ENCODE measurements at regions not wholly inside any gene's neighbourhood (a gene's known extent, or its start where the extent isn't known, plus 50 kb on each side); places are given as distances from the start of the nearest gene placed in this dataset.

GRCh38 chr2:2764739-2765138 is 433.7 kb upstream of the MYT1L start:
- H3K4me1 ChIP-seq (ENCODE audit: control insufficient read depth, insufficient read depth, low read length): no peaks in the 10 kb centered on the region
- Mint-ChIP-seq H3K27me3 (ENCODE audit: low read depth in 2 of 2) (no peaks in the 10 kb centered on the region), H3K4me1 (no peaks in the 10 kb centered on the region), H3K4me3 (no peak overlapping the region), H3K27ac (no peak overlapping the region), H3K36me3 (no peaks in the 10 kb centered on the region), H3K9me3 (no peaks in the 10 kb centered on the region)
- TF ChIP-seq, protein P1, sequence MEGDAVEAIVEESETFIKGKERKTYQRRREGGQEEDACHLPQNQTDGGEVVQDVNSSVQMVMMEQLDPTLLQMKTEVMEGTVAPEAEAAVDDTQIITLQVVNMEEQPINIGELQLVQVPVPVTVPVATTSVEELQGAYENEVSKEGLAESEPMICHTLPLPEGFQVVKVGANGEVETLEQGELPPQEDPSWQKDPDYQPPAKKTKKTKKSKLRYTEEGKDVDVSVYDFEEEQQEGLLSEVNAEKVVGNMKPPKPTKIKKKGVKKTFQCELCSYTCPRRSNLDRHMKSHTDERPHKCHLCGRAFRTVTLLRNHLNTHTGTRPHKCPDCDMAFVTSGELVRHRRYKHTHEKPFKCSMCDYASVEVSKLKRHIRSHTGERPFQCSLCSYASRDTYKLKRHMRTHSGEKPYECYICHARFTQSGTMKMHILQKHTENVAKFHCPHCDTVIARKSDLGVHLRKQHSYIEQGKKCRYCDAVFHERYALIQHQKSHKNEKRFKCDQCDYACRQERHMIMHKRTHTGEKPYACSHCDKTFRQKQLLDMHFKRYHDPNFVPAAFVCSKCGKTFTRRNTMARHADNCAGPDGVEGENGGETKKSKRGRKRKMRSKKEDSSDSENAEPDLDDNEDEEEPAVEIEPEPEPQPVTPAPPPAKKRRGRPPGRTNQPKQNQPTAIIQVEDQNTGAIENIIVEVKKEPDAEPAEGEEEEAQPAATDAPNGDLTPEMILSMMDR (IDR thresholded peaks at IDR 0.05): no peak
- intact Hi-C loops (cut with micrococcal nuclease): no loop called here
- no peaks in the 10 kb centered on the region for H3K9me3 ChIP-seq (ENCODE audit: control insufficient read depth, insufficient read depth, low read length)
- 87% methylated on average over 18 of the region's 18 CpGs for WGBS (ENCODE audit: insufficient coverage)
- DNase-seq (no peak), ATAC-seq (no peak)
- no peak overlapping the region for H3K4me3 ChIP-seq (ENCODE audit: low read length)
- H3K27me3 ChIP-seq (ENCODE audit: control insufficient read depth, insufficient read depth, low read length): no peaks in the 10 kb centered on the region
- no peaks in the 10 kb centered on the region for H3K36me3 ChIP-seq (ENCODE audit: control insufficient read depth, insufficient read depth, low read length)
- no peak overlapping the region for H3K27ac ChIP-seq (ENCODE audit: low read length)

- TF ChIP-seq, protein P1 (IDR thresholded peaks at IDR 0.05): no peak
- ATAC-seq (no peak), DNase-seq (no peak)
- Histone ChIP-seq H3K27ac (ENCODE audit: low read length) (no peak overlapping the region), H3K4me3 (ENCODE audit: low read length) (no peak overlapping the region), H3K27me3 (ENCODE audit: control insufficient read depth, insufficient read depth, low read length) (no peaks in the 10 kb centered on the region), H3K9me3 (ENCODE audit: control insufficient read depth, insufficient read depth, low read length) (no peaks in the 10 kb centered on the region), H3K4me1 (ENCODE audit: control insufficient read depth, insufficient read depth, low read length) (no peaks in the 10 kb centered on the region), H3K36me3 (ENCODE audit: control insufficient read depth, insufficient read depth, low read length) (no peaks in the 10 kb centered on the region)
- WGBS (ENCODE audit: insufficient coverage): 90% methylated on average over 5 of the region's 5 CpGs
- Mint-ChIP-seq H3K36me3 (no peaks in the 10 kb centered on the region), H3K27ac (no peak overlapping the region), H3K9me3 (no peaks in the 10 kb centered on the region), H3K4me3 (no peak overlapping the region), H3K4me1 (no peaks in the 10 kb centered on the region), H3K27me3 (ENCODE audit: low read depth in 2 of 2) (no peaks in the 10 kb centered on the region)
- intact Hi-C loops (cut with micrococcal nuclease): no loop called here
These were observed 432.9 kb upstream of the MYT1L start for GRCh38 chr2:2764001-2764355.

DNA sequence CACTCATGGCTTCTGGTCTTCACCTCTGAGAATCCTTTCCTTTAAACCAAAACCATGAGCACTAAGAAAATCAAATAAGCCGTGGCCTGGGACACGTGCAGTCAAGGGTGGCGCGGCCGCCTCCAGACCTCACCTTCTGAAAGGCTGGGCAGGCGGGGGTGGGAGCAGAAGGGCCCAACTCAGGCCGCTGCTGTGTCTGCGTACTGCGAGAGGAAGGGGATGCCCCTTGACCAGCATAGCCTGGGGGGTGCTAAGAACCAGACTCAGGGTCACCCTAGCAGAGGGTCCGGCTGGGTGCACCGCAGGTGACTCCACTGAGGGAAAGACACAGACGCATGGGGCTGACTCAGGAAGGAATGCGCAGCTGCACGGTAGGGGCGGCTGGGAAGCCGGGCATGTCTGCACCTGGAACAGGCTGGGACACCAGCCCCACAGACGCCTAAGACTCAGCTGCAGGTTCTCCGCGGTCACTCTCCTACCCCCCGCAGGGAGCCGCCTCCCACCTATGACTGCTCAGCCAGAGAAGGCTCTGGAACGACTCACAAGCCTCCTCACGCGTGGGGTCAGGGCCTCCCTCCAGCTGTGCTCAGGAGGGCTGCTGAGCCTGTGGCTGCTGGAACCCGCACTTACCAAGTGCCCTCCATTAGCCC is 432.4 kb upstream of the MYT1L start:
- ATAC-seq (no peak), DNase-seq (no peak)
- no peaks in the 10 kb centered on the region for H3K4me1 Mint-ChIP-seq
- no peaks in the 10 kb centered on the region for H3K27me3 Mint-ChIP-seq (ENCODE audit: low read depth in 2 of 2)
- Histone ChIP-seq H3K4me1 (ENCODE audit: control insufficient read depth, insufficient read depth, low read length) (no peaks in the 10 kb centered on the region), H3K9me3 (ENCODE audit: control insufficient read depth, insufficient read depth, low read length) (no peaks in the 10 kb centered on the region), H3K4me3 (ENCODE audit: low read length) (no peak overlapping the region), H3K27me3 (ENCODE audit: control insufficient read depth, insufficient read depth, low read length) (no peaks in the 10 kb centered on the region), H3K27ac (ENCODE audit: low read length) (no peak overlapping the region), H3K36me3 (ENCODE audit: control insufficient read depth, insufficient read depth, low read length) (no peaks in the 10 kb centered on the region)
- intact Hi-C loops (cut with micrococcal nuclease): no loop called here
- no peaks in the 10 kb centered on the region for H3K9me3 Mint-ChIP-seq
- WGBS (ENCODE audit: insufficient coverage): 92% methylated on average over 25 of the region's 25 CpGs
- no peak overlapping the region for H3K27ac Mint-ChIP-seq
- H3K36me3 Mint-ChIP-seq: no peaks in the 10 kb centered on the region
- TF ChIP-seq, protein P1 (IDR thresholded peaks at IDR 0.05): no peak
- H3K4me3 Mint-ChIP-seq: no peak overlapping the region

DNA sequence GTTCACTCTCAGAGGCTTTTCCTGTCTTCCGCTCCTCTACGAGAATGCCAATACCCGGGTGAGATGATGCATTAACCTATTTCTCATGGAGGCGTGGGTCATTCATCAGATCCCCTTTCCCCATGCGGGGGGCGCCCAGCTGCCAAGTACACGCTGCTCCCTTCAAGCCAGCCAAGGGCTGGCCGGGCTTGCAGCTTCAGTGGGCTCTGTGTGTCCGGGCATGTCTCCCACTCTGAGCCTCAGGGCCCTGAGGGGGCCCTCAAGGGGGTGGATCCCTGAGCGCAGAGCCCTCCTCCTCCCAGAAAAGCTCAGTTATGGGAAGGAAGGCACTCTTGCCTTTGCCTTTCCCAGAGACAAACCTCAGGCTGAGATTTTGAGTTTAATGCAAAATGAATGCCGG is 431.8 kb upstream of the MYT1L start:
- no peaks in the 10 kb centered on the region for H3K4me1 Mint-ChIP-seq

More for the DNA sequence above, 431.8 kb upstream of the MYT1L start:
- TF ChIP-seq, protein P1 (IDR thresholded peaks at IDR 0.05): no peak
- H3K4me3 Mint-ChIP-seq: no peak overlapping the region
- H3K9me3 ChIP-seq (ENCODE audit: control insufficient read depth, insufficient read depth, low read length): no peaks in the 10 kb centered on the region
- H3K27me3 ChIP-seq (ENCODE audit: control insufficient read depth, insufficient read depth, low read length): no peaks in the 10 kb centered on the region
- no peaks in the 10 kb centered on the region for H3K36me3 Mint-ChIP-seq
- intact Hi-C loops (cut with micrococcal nuclease): no loop called here
- no peaks in the 10 kb centered on the region for H3K9me3 Mint-ChIP-seq
- H3K27ac ChIP-seq (ENCODE audit: low read length): no peak overlapping the region
- no peaks in the 10 kb centered on the region for H3K4me1 ChIP-seq (ENCODE audit: control insufficient read depth, insufficient read depth, low read length)
- no peak overlapping the region for H3K4me3 ChIP-seq (ENCODE audit: low read length)
- ATAC-seq (no peak), DNase-seq (no peak)
- WGBS (ENCODE audit: insufficient coverage): 92% methylated on average over 11 of the region's 11 CpGs
- no peak overlapping the region for H3K27ac Mint-ChIP-seq
- no peaks in the 10 kb centered on the region for H3K27me3 Mint-ChIP-seq (ENCODE audit: low read depth in 2 of 2)
- no peaks in the 10 kb centered on the region for H3K36me3 ChIP-seq (ENCODE audit: control insufficient read depth, insufficient read depth, low read length)
